HL-60/S4 treated with phorbol 12-myristate 13-acetate at 8.2 ng/mL for 4 days and 3 days (cell line): ENCODE measurements at regions not wholly inside any gene's neighbourhood (a gene's known extent, or its start where the extent isn't known, plus 50 kb on each side); places are given as distances from the start of the nearest gene placed in this dataset.
"Not testable (repeated sequence)": the region's sequence is repeated elsewhere in the genome, so short reads cannot be mapped to it uniquely, and the experiment has no call there.

Source experiments
- in situ Hi-C: fragments of 300-500 bp; cut with MboI; formaldehyde crosslinking; loops from 2 replicates; pipeline ENCODE4 v1.15.0; 2022; ENCODE audit warnings: low sequenced_read_pairs

- in situ Hi-C loops, result not testable (repeated sequence)
Observed at GRCh38 chr2:66243809-66244208, 191.1 kb upstream of the MEIS1 start.

- in situ Hi-C loops, result not testable (repeated sequence)
Observed at GRCh38 chr2:66242888-66243287, 192.0 kb upstream of the MEIS1 start.

- in situ Hi-C loops, result no loop called here
Observed at GRCh38 chr2:66242099-66242789, 192.7 kb upstream of the MEIS1 start.

GRCh38 chr2:66240286-66240685 lies 194.6 kb upstream of the MEIS1 start:
- in situ Hi-C loops, result no loop called here

- in situ Hi-C loops, result no loop called here
Observed at GRCh38 chr2:66239655-66240054, 195.3 kb upstream of the MEIS1 start.

- in situ Hi-C loops, result no loop called here
Observed at GRCh38 chr2:66237803-66238379, 197.0 kb upstream of the MEIS1 start.

- in situ Hi-C loops, result no loop called here
Observed at GRCh38 chr2:66236816-66237802, 197.8 kb upstream of the MEIS1 start.

GRCh38 chr2:66236067-66236685 lies 198.7 kb upstream of the MEIS1 start:
- in situ Hi-C loops, result no loop called here

- in situ Hi-C loops, result no loop called here
Observed at GRCh38 chr2:66235428-66235827, 199.5 kb upstream of the MEIS1 start.

- in situ Hi-C loops, result no loop called here
Observed at GRCh38 chr2:66233981-66234380, 200.9 kb upstream of the MEIS1 start.

GRCh38 chr2:66228128-66228547 lies 206.8 kb upstream of the MEIS1 start:
- in situ Hi-C loops, result no loop called here

- in situ Hi-C loops, result no loop called here
Observed at GRCh38 chr2:66217039-66217585, 217.8 kb upstream of the MEIS1 start.

- in situ Hi-C loops, result no loop called here
Observed at GRCh38 chr2:66212749-66213148, 222.2 kb upstream of the MEIS1 start.

GRCh38 chr2:66202586-66202985 lies 232.3 kb upstream of the MEIS1 start:
- in situ Hi-C loops, result no loop called here

- in situ Hi-C loops, result no loop called here
Observed at GRCh38 chr2:66201242-66201641, 233.7 kb upstream of the MEIS1 start.

GRCh38 chr2:66198873-66199272 lies 236.1 kb upstream of the MEIS1 start:
- in situ Hi-C loops, result no loop called here

- in situ Hi-C loops, result no loop called here
Observed at GRCh38 chr2:66192888-66193287, 242.0 kb upstream of the MEIS1 start.

- in situ Hi-C loops, result no loop called here
Observed at GRCh38 chr2:66191311-66191710, 243.6 kb upstream of the MEIS1 start.

GRCh38 chr2:66189553-66189952 lies 245.4 kb upstream of the MEIS1 start:
- in situ Hi-C loops, result no loop called here

GRCh38 chr2:66186537-66186936 lies 248.4 kb upstream of the MEIS1 start:
- in situ Hi-C loops, result no loop called here

GRCh38 chr2:66185497-66186054 lies 249.3 kb upstream of the MEIS1 start:
- in situ Hi-C loops, result no loop called here
